K562 (cell line): ENCODE measurements at regions not wholly inside any gene's neighbourhood (a gene's known extent, or its start where the extent isn't known, plus 50 kb on each side); places are given as distances from the start of the nearest gene placed in this dataset.

Source experiments
- MYC ChIP-seq, 2 experiments: fragments of 250-450 bp in 1 of 2; sonication (Bioruptor Pico) in 1 of 2; IDR thresholded peaks; 2 replicates each; pipeline versions ENCODE4 v1.5.1 to v1.6.1; 2012 to 2021; ENCODE audit warnings: low read depth in 2 of 2, borderline replicate concordance in 1 of 2, improper control_type of control experiment in 1 of 2, low read length in 1 of 2, mild to moderate bottlenecking in 1 of 2, moderate library complexity in 1 of 2
- ZNF12 ChIP-seq: sonication (generic); formaldehyde crosslinking; IDR thresholded peaks from 2 replicates; pipeline ENCODE4 v1.4.0; 2020; ENCODE audit warnings: mild to moderate bottlenecking, missing genetic modification reagents
- ZNF75A ChIP-seq: fragments of 450-650 bp; formaldehyde crosslinking; IDR thresholded peaks from 2 replicates; pipeline ENCODE4 v1.4.0; 2020; ENCODE audit warnings: mild to moderate bottlenecking
- TF ChIP-seq, protein P1 (sequence below): fragments of 450-650 bp; IDR thresholded peaks from 2 replicates; pipeline ENCODE4 v1.6.1; 2016; ENCODE audit warnings: mild to moderate bottlenecking
- TF ChIP-seq, protein P2 (sequence below): fragments of 250-450 bp; sonication (Bioruptor Pico); IDR thresholded peaks from 2 replicates; pipeline ENCODE4 v1.4.0; 2020; ENCODE audit warnings: mild to moderate bottlenecking, moderate library complexity
- TF ChIP-seq, protein P3 (sequence below): fragments of 250-450 bp; sonication (Bioruptor Pico); IDR thresholded peaks from 2 replicates; pipeline ENCODE4 v1.4.0; 2020

- TF ChIP-seq, protein P1, sequence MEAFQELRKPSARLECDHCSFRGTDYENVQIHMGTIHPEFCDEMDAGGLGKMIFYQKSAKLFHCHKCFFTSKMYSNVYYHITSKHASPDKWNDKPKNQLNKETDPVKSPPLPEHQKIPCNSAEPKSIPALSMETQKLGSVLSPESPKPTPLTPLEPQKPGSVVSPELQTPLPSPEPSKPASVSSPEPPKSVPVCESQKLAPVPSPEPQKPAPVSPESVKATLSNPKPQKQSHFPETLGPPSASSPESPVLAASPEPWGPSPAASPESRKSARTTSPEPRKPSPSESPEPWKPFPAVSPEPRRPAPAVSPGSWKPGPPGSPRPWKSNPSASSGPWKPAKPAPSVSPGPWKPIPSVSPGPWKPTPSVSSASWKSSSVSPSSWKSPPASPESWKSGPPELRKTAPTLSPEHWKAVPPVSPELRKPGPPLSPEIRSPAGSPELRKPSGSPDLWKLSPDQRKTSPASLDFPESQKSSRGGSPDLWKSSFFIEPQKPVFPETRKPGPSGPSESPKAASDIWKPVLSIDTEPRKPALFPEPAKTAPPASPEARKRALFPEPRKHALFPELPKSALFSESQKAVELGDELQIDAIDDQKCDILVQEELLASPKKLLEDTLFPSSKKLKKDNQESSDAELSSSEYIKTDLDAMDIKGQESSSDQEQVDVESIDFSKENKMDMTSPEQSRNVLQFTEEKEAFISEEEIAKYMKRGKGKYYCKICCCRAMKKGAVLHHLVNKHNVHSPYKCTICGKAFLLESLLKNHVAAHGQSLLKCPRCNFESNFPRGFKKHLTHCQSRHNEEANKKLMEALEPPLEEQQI: no peak
- TF ChIP-seq, protein P2, sequence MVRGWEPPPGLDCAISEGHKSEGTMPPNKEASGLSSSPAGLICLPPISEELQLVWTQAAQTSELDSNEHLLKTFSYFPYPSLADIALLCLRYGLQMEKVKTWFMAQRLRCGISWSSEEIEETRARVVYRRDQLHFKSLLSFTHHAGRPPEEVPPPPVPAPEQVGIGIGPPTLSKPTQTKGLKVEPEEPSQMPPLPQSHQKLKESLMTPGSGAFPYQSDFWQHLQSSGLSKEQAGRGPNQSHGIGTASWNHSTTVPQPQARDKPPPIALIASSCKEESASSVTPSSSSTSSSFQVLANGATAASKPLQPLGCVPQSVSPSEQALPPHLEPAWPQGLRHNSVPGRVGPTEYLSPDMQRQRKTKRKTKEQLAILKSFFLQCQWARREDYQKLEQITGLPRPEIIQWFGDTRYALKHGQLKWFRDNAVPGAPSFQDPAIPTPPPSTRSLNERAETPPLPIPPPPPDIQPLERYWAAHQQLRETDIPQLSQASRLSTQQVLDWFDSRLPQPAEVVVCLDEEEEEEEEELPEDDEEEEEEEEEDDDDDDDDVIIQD (CRISPR knock-in tag): no peak
- TF ChIP-seq MYC (IDR thresholded peaks at IDR 0.05; ENCODE audit: low read depth, low read length) (no peak), MYC (CRISPR knock-in tag; IDR thresholded peaks at IDR 0.05; ENCODE audit: borderline replicate concordance, low read depth) (no peak), ZNF12 (no peak), ZNF75A (no peak)
- TF ChIP-seq, protein P3, sequence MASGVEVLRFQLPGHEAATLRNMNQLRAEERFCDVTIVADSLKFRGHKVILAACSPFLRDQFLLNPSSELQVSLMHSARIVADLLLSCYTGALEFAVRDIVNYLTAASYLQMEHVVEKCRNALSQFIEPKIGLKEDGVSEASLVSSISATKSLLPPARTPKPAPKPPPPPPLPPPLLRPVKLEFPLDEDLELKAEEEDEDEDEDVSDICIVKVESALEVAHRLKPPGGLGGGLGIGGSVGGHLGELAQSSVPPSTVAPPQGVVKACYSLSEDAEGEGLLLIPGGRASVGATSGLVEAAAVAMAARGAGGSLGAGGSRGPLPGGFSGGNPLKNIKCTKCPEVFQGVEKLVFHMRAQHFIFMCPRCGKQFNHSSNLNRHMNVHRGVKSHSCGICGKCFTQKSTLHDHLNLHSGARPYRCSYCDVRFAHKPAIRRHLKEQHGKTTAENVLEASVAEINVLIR (CRISPR knock-in tag): no peak
These were observed 706.8 kb upstream of the ANO3 start (continued) for GRCh38 chr11:25625094-25625493.
